A673 (cell line): ENCODE measurements at regions not wholly inside any gene's neighbourhood (a gene's known extent, or its start where the extent isn't known, plus 50 kb on each side); places are given as distances from the start of the nearest gene placed in this dataset.

Experiments
- BruUV-seq: library from RNA; stranded (reverse); fragments of 400-500 nt; replicated peaks from 2 replicates; lab custom pipeline; 2021; lab: Mats Ljungman, UMichigan
- CTCF ChIA-PET: fragments of 300-600 bp; sonication (Branson Sonifier 250); formaldehyde crosslinking; loops from one replicate; lab custom pipeline; 2022; ENCODE audit warnings: antibody characterized with exemption; lab: Charles Lee
- POLR2A ChIA-PET: fragments of 300-600 bp; sonication (Branson Sonifier 250); formaldehyde crosslinking; loops from one replicate; lab custom pipeline; 2022; ENCODE audit warnings: antibody characterized with exemption; ENCODE audit not compliant: low non-redundant PET; lab: Charles Lee
- DNase-seq: peaks from one replicate; pipeline ENCODE4 v3.0.0-alpha.2; 2015; ENCODE audit warnings: low spot score
- H3K27ac ChIP-seq: fragments of 200-600 bp; sonication (generic); 2 replicates; pipeline ENCODE4 v1.5.1; 2016; ENCODE audit warnings: mixed run types, low read depth, mild to moderate bottlenecking, mixed read lengths, antibody characterized with exemption, low read length; ENCODE audit not compliant: poor library complexity, severe bottlenecking
- H3K27me3 ChIP-seq: fragments of 200-600 bp; sonication (generic); replicated peaks from 2 replicates; pipeline ENCODE4 v1.6.1; 2017; ENCODE audit warnings: mixed run types, low read depth, mild to moderate bottlenecking, mixed read lengths, antibody characterized with exemption, low read length; ENCODE audit not compliant: insufficient read depth, poor library complexity
- H3K36me3 ChIP-seq: fragments of 200-600 bp; sonication (generic); 2 replicates; pipeline ENCODE4 v1.6.1; 2016; ENCODE audit warnings: mixed run types, mild to moderate bottlenecking, mixed read lengths, antibody characterized with exemption, low read length; ENCODE audit not compliant: insufficient read depth, poor library complexity, severe bottlenecking
- H3K4me1 ChIP-seq: fragments of 200-600 bp; sonication (generic); 2 replicates; pipeline ENCODE4 v1.6.1; 2017; ENCODE audit warnings: mixed run types, mild to moderate bottlenecking, mixed read lengths, antibody characterized with exemption, low read length; ENCODE audit not compliant: insufficient read depth, poor library complexity, severe bottlenecking
- H3K4me3 ChIP-seq: fragments of 200-600 bp; sonication (generic); 2 replicates; pipeline ENCODE4 v1.5.1; 2016; ENCODE audit warnings: low read depth, mixed run types, mild to moderate bottlenecking, mixed read lengths, low read length; ENCODE audit not compliant: poor library complexity, severe bottlenecking
- H3K9me3 ChIP-seq: fragments of 200-600 bp; sonication (generic); 2 replicates; pipeline ENCODE4 v1.6.1; 2016; ENCODE audit warnings: mixed run types, low read depth, mild to moderate bottlenecking, mixed read lengths, antibody characterized with exemption, low read length; ENCODE audit not compliant: poor library complexity, severe bottlenecking
- CTCF ChIP-seq: fragments of 300-800, 200-600 bp; sonication (generic); conservative IDR thresholded peaks from 2 replicates; pipeline ENCODE4 v1.5.1; 2017; ENCODE audit warnings: low read depth, mild to moderate bottlenecking, antibody characterized with exemption, low read length, moderate library complexity, mixed read lengths
- EZH2 ChIP-seq: fragments of 200-600 bp; sonication (generic); IDR thresholded peaks from 2 replicates; pipeline ENCODE4 v1.6.1; 2017; ENCODE audit warnings: borderline replicate concordance, low read depth, mild to moderate bottlenecking, mixed read lengths, antibody characterized with exemption, low read length; ENCODE audit not compliant: poor library complexity, severe bottlenecking
- intact Hi-C: fragments of 100-400 bp; cut with micrococcal nuclease; formaldehyde crosslinking; loops from one replicate; pipeline ENCODE4 v1.10.0; 2022; ENCODE audit not compliant: unreplicated experiment

GRCh38 chr6:167649476-167649875, 177.2 kb upstream of the AFDN start:
- intact Hi-C loops: no loop called here
- no peaks in the 10 kb centered on the region for H3K27me3 ChIP-seq
- CTCF ChIA-PET: interaction anchor here (0.6 kb wide), 1 partner anchor 495 kb away, joined by 3 read pairs; no protein-coding TSS in a partner anchor
- no peak for DNase-seq
- no peaks in the 10 kb centered on the region for H3K9me3 ChIP-seq
- H3K27ac ChIP-seq: no peak overlapping the region
- no peak overlapping the region for H3K4me3 ChIP-seq
- TF ChIP-seq CTCF (no peak), EZH2 (no peak)
- no peaks in the 10 kb centered on the region for H3K36me3 ChIP-seq
- BruUV-seq: no TSS peak
- peaks cover 22% of the 10 kb centered on the region for H3K4me1 ChIP-seq
- POLR2A ChIA-PET: no interaction called here

GRCh38 chr6:167650730-167651317, 175.9 kb upstream of the AFDN start:
- no peak for DNase-seq
- intact Hi-C loops: no loop called here
- no peaks in the 10 kb centered on the region for H3K27me3 ChIP-seq
- H3K27ac ChIP-seq: no peak overlapping the region
- no TSS peak for BruUV-seq
- no peak overlapping the region for H3K4me3 ChIP-seq
- H3K36me3 ChIP-seq: no peaks in the 10 kb centered on the region
- H3K4me1 ChIP-seq: peaks cover 12% of the 10 kb centered on the region
- no peaks in the 10 kb centered on the region for H3K9me3 ChIP-seq
- POLR2A ChIA-PET: no interaction called here
- CTCF ChIA-PET: no interaction called here
- TF ChIP-seq EZH2 (no peak), CTCF (no peak)

DNA sequence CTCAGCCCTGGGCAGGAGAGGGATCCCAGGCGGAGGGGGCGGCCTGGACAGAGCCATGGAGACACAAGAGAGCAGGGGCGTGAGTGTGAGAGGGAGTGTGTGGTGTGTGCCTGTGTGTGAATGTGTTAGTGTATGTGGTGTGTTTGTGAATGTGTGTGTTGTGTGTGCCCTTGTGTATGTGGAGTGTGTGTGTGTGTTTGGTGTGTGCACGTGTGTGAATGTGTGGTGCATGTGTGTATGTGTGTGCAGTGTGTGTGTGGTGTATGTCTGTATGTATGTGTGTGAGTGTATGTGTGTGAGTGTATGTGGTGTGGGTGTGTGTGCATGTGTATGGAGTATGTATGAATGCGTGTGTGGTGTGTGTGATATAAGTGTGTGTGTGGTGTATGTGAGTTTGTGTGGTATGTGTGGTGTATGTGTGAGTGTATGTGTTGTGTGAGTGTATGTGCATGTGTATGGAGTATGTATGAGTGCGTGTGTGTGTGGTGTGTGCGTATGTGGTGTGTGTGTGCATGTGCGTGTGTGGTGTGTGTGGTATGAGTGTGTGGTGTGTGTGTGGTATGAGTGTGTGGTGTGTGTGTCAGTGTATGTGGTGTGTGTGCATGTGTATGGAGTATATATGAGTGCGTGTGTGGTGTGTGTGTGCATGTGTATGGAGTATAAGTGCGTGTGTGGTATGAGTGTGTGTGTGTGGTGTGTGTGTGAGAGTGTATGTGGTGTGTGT, 175.2 kb upstream of the AFDN start:
- no peaks in the 10 kb centered on the region for H3K9me3 ChIP-seq

More for the DNA sequence above, 175.2 kb upstream of the AFDN start:
- H3K27ac ChIP-seq: no peak overlapping the region
- H3K4me1 ChIP-seq: peaks cover 12% of the 10 kb centered on the region
- no TSS peak for BruUV-seq
- H3K4me3 ChIP-seq: no peak overlapping the region
- DNase-seq: no peak
- H3K27me3 ChIP-seq: no peaks in the 10 kb centered on the region
- no peak for TF ChIP-seq EZH2
- TF ChIP-seq CTCF: no peak
- ChIA-PET CTCF (no interaction called here), POLR2A (no interaction called here)
- intact Hi-C loops: no loop called here
- no peaks in the 10 kb centered on the region for H3K36me3 ChIP-seq
